Gastrocnemius medialis (tissue), 4 donors: ENCODE measurements at regions not wholly inside any gene's neighbourhood (a gene's known extent, or its start where the extent isn't known, plus 50 kb on each side); places are given as distances from the start of the nearest gene placed in this dataset.

Experiments
- ATAC-seq, 2 donors: fragments of 150-250 bp; one replicate each; pipeline ENCODE4 v1.9.1; 2016
- DNase-seq, 2 donors: peaks; one replicate each; pipeline ENCODE4 v3.0.0-alpha.2; 2019
- H3K27ac ChIP-seq, 4 donors: fragments of 200-600 bp; sonication (generic); 1 replicate in 1 of 4; 2 replicates in 3 of 4; pipeline ENCODE4 v1.5.1; 2016 to 2018; ENCODE audit warnings: mild to moderate bottlenecking in 2 of 4, moderate library complexity in 1 of 4
- H3K27me3 ChIP-seq, 3 donors: fragments of 200-600 bp; sonication (generic) in 2 of 3; 1 replicate in 1 of 3; 2 replicates in 2 of 3; pipeline versions ENCODE4 v1.5.1 to v1.6.0; 2016 to 2019; ENCODE audit warnings: mild to moderate bottlenecking in 1 of 3, moderate library complexity in 1 of 3
- H3K36me3 ChIP-seq, 2 donors: fragments of 200-600 bp; sonication (generic) in 1 of 2; one replicate each; pipeline ENCODE4 v1.5.1; 2017 to 2018
- H3K4me1 ChIP-seq, 2 donors: fragments of 200-600 bp; sonication (generic) in 1 of 2; one replicate each; pipeline ENCODE4 v1.5.1; 2016 to 2017; ENCODE audit warnings: mild to moderate bottlenecking in 2 of 2
- H3K4me3 ChIP-seq, 4 donors: fragments of 200-600 bp; sonication (generic) in 3 of 4; 1 replicate in 1 of 4; 2 replicates in 3 of 4; pipeline ENCODE4 v1.5.1; 2016 to 2019; ENCODE audit warnings: mild to moderate bottlenecking in 2 of 4
- H3K9me3 ChIP-seq, 3 donors: fragments of 200-600 bp; sonication (generic) in 2 of 3; 1 replicate in 1 of 3; 2 replicates in 2 of 3; pipeline ENCODE4 v1.5.1; 2016 to 2019
- CTCF ChIP-seq, 5 experiments: fragments of 450-650 bp in 3 of 5; fragments of 200-600 bp in 2 of 5; sonication (generic) in 2 of 5; IDR thresholded peaks in 4 of 5; conservative IDR thresholded peaks in 1 of 5; 1 replicate in 4 of 5; 2 replicates in 1 of 5; pipeline ENCODE4 v1.5.1; 2016 to 2019; ENCODE audit warnings: antibody characterized with exemption in 5 of 5, mild to moderate bottlenecking in 3 of 5, moderate library complexity in 3 of 5
- POLR2A ChIP-seq, 2 donors: fragments of 450-650 bp; IDR thresholded peaks; one replicate each; pipeline ENCODE4 v1.6.1; 2017; ENCODE audit warnings: antibody characterized with exemption in 2 of 2, mild to moderate bottlenecking in 2 of 2, moderate library complexity in 2 of 2
- in situ Hi-C, 4 donors: fragments of 200-750 bp; cut with MboI; loops; one replicate each; pipeline versions ENCODE4 v1.15.0 to v1.8.0; 2017; ENCODE audit warnings: low sequenced_read_pairs in 4 of 4
- intact Hi-C: fragments of 100-400 bp; cut with DNase I; formaldehyde crosslinking; loops from one replicate; pipeline ENCODE4 v1.15.1; 2023; ENCODE audit warnings: low total_unique reads

DNA sequence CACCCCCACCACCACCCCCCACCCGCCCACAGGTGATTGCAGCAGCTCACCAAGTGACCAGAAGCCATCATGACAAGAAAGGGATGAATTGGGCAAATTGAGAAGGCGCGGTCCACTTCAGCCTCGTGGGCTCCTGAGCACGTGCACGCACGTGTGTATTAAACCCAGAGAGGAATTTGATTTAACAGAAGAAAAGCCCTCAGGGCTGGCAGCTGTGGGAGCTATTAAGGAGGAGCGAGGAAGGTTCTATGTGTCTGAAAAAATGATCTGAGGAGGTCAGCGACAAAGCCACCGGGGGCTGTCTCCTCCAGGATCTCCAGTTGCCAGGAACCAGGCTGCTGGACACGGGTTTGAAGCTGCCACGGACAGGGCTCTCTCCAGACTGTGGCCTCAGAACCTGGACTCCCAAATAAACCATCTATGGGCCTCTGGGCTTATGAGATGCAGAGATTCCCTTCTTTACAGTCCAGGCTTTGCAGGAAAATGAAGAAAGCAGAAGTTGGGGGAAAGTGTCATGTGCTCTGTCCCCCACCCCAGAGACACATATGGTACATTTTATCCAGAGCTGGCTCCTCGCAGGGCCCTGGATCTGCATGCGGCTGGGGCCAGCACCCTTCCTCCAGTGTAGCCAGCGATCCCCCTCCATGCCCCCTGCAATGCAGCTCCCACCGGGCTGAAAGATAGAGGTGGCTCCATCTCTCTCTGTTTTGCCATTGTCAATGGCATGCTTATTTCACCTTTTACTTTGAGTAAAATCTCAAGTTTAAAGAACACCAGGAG lies 219.7 kb upstream of the RPL38 start:
- DNase-seq (no peak), ATAC-seq (no peak)
- Histone ChIP-seq H3K27ac (no peak overlapping the region), H3K4me3 (no peak overlapping the region), H3K9me3 (no peaks in the 10 kb centered on the region), H3K36me3 (no peaks in the 10 kb centered on the region), H3K4me1 (no peaks in the 10 kb centered on the region), H3K27me3 (peaks cover 0 to 5% (median 0%) of the 10 kb centered on the region in 3 donors)
- intact Hi-C loops (no loop called here), in situ Hi-C loops (no loop called here)
- TF ChIP-seq POLR2A (IDR thresholded peaks at IDR 0.05) (no peak), CTCF (IDR thresholded peaks at IDR 0.05 in 4 of 5, conservative IDR thresholded peaks at IDR 0.05 in 1 of 5) (no peak)

DNA sequence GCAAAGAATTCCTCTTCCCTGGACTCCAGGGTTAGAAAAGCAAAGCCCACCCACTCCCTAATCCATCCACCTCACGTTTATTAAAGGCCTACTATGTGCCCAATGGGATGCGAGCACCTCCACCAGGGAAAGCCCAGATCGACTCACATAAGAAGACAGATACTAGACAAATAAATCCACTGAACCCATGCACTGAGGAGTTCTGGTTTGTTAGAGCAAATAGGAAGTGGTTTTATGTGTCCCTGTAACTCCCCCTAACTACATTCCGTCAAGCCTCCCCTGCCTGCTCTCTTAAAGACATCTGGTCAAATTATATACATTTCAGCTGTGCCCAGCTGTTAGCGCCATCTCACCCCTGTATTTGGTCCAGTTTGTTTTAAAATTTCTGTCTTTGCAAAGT lies 218.5 kb upstream of the RPL38 start:
- Histone ChIP-seq H3K36me3 (no peaks in the 10 kb centered on the region), H3K9me3 (no peaks in the 10 kb centered on the region), H3K27me3 (peaks cover 0 to 3% (median 0%) of the 10 kb centered on the region in 3 donors), H3K27ac (no peak overlapping the region), H3K4me1 (no peaks in the 10 kb centered on the region), H3K4me3 (no peak overlapping the region)
- intact Hi-C loops (no loop called here), in situ Hi-C loops (no loop called here)
- TF ChIP-seq POLR2A (IDR thresholded peaks at IDR 0.05), result no peak
- TF ChIP-seq CTCF (IDR thresholded peaks at IDR 0.05 in 4 of 5, conservative IDR thresholded peaks at IDR 0.05 in 1 of 5), result no peak
- ATAC-seq, result no peak
- DNase-seq, result no peak

GRCh38 chr17:73985466-73986015 lies 217.9 kb upstream of the RPL38 start:
- intact Hi-C loops (no loop called here), in situ Hi-C loops (no loop called here)
- Histone ChIP-seq H3K9me3 (no peaks in the 10 kb centered on the region), H3K4me3 (no peak overlapping the region), H3K27ac (no peak overlapping the region), H3K36me3 (no peaks in the 10 kb centered on the region), H3K4me1 (no peaks in the 10 kb centered on the region), H3K27me3 (peaks cover 0 to 3% (median 0%) of the 10 kb centered on the region in 3 donors)
- DNase-seq (no peak), ATAC-seq (no peak)
- TF ChIP-seq POLR2A (IDR thresholded peaks at IDR 0.05) (no peak), CTCF (IDR thresholded peaks at IDR 0.05 in 4 of 5, conservative IDR thresholded peaks at IDR 0.05 in 1 of 5) (no peak)

DNA sequence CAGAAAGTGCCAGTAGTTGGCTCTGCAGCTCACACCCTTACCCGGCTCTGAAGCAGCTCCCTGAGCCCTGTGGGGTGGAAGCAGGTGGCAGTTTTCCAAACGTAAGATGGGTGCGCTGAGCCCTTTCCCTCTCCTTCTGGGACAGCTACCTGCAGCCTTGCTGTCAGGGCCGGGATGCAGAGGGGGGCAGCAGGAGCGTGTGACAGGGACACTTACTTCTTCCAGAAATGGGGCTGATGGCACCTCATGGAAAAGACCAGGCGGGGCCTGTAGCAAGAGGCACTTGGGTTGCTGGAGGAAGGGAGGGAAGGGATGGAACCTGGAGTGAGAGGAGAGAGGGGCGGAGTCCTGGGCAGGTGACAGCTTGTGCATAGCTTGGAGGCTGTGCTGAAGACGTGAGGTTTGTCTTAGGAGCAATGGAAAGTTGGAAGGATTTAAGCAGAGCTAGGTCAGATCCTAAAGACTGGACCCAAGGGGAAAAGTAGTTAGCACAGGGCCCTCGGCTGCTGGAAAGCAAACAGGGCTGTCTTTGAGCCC lies 216.8 kb upstream of the RPL38 start:
- Histone ChIP-seq H3K9me3 (no peaks in the 10 kb centered on the region), H3K36me3 (no peaks in the 10 kb centered on the region), H3K4me3 (no peak overlapping the region), H3K27me3 (peaks cover 0 to 3% (median 0%) of the 10 kb centered on the region in 3 donors), H3K27ac (no peak overlapping the region), H3K4me1 (no peaks in the 10 kb centered on the region)
- no peak for ATAC-seq
- TF ChIP-seq POLR2A (IDR thresholded peaks at IDR 0.05), result no peak
- TF ChIP-seq CTCF (IDR thresholded peaks at IDR 0.05 in 4 of 5, conservative IDR thresholded peaks at IDR 0.05 in 1 of 5), result no peak
- in situ Hi-C loops, result no loop called here
- no peak for DNase-seq
- intact Hi-C loops, result no loop called here
